ENCODE measurements at regions not wholly inside any gene's neighbourhood (a gene's known extent, or its start where the extent isn't known, plus 50 kb on each side); places are given as distances from the start of the nearest gene placed in this dataset.
A peak's percentile ranks its signal among the peaks of the same experiment; 100 is the strongest.

DNA sequence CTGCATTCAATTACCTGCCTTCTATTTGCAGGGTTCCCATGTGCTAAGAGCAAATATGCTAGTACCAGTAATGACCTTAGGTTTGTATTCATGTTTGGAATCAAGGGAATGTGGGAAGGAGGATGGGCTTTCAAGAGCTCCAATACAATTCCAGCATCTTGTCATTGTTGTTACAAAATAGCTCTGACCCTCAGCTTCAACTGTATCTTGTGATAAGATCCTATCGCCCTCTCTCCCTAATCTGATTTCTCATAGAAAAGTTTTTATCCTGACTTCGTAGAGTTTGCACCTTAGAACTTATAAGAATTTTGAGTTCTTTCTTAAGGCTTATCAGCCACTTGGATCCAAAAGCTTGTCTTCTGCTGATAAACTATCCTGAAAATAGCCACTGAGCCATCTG lies 749.5 kb upstream of the ACVR2A start:
- DNase-seq (ENCODE audit: low read depth in 2 of 3, low spot score in 1 of 3) = no peak

DNA sequence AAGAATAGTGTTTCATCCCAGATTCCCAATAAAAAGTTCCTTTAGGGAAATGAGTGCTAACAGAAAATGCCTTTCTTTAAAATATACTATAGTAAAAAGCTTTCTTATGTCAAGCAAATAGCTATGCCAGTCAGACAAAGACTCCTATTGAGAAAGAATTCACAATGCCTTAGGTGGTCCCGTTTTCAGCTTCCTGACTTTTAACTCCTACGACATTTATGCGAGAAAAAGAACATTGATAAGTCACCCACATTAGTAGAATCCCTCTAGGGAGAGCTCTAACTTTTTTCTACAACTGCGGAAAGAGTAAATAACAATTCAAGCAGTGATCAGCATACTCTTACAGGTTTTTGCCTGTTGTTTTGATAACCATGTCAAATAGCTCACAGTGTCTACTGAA lies 750.8 kb upstream of the ACVR2A start:
- no peak for DNase-seq (ENCODE audit: low read depth in 2 of 3, low spot score in 1 of 3)

DNA sequence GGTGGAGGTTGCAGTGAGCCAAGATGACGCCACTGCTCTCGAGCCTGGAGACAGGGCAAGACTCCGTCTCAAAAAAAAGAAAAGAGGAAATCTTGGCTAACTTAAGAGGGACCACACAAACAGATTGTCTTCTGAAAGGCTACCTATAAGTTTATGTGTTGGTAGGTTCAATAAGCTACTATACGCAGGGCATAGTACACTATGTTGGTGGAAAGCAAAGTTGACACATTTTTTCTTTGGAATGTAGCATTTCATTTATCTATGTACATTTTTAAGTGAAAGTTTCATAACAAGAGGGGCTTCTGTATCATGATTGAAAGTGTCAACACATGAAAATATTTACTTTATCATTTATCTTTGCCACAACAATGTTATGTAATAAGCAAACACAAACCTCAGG lies 752.6 kb upstream of the ACVR2A start:
- no peak for DNase-seq (ENCODE audit: low read depth in 2 of 3, low spot score in 1 of 3)

DNA sequence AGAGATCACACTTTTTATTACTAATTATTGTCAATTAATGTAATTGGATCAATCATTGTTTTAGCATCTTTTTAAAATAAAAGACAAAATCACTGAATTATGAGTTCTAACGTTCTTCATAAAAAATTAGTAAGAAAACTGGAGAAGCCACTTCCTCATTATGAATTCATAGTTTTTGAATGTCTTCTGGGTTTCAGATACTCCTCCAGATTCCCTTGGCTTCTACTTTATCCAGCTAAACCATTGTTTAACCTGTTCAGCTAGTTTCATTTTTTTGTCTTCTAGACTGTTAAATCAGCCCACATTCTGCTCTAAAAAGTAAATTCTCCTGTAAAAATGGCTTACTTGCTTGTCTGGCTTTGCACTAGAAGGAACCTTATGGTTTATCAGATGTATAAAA lies 753.4 kb upstream of the ACVR2A start:
- DNase-seq (ENCODE audit: low read depth in 2 of 3, low spot score in 1 of 3) = no peak

DNA sequence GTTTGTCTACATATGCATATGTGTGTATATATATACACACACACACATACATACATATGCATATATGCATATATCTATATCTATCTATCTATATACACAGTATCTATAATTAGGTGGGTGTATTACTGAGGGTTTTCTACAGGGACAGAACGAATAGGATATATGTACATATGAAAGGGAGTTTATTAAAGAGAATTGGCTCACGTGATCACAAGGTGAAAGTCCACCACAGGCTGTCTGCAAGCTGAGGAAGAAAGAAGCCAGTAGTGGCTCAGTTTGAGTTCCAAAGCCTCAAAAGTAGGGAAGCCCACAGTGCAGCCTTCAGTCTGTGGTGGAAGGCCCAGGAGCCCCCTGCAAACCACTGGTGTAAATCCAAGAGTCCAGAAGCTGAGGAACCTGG lies 756.0 kb upstream of the ACVR2A start:
- no peak for DNase-seq (ENCODE audit: low read depth in 2 of 3, low spot score in 1 of 3)

DNA sequence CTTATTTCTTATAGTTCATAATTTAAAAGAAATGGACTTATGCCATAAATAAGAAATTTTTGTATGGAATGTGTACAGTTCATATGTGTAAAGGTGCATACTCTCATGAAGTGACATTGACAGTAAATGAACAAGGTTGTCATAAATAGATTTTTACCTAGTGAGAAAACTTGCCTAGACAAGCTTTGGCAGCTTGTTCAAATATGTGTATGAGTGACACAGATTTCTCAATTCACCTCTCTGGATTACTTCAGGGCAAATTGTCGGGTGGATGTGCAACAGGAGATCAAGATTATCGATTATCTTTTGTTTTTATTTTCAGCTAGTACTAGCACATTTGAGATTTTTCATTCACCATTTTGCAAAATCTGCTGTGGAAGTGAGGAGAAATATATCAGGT lies 758.1 kb upstream of the ACVR2A start:
- DNase-seq (ENCODE audit: low read depth in 2 of 3, low spot score in 1 of 3) = no peak

DNA sequence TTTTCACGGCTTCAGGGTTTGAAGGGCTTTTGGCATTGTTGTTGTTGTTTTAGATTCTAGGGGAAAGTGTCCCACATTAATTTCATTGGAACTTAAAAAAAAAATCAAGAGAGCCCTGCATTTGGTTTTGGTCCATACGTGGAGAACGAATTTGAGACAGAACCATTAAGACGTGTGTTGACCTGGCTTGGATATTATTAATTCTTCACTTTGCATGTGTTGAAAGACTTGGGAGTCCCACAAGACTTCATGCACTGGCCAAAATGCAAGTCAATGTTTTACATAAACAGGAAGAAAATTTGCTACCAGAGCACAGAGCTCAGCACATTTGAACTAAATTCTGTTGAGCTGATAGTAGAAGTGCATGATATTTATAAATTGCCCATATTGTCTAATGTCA lies 761.2 kb upstream of the ACVR2A start:
- DNase-seq (ENCODE audit: low read depth in 2 of 3, low spot score in 1 of 3) = no peak

DNA sequence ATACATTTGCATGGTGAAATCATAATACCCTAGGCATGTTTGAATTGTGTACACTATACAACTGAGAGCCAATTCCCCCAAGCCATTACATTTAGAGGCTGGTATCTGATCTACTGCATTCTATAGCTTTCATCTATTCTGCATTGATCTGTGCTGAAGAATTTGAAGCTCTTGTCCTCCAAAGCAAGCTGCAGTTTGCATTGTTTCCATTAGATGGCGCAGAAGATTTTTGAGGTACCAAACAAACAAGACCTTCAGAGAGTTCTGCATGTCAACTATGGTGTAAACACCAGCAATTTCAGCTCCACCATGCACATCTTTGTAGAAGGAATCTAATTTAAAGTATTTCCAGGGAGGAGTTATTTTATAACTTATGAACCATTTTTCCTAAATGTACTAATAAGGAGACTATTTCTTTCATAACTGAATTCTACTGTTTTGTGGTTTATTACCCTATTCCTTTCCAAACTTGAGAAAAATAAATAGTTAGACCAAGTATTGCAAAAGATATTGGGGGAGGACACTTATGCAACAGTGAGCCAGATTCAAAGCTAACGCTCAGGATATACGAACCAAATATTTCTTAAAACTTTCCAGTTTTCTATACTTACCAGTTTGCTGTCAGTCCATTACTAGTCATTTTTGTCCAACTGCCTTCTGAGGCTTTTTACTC lies 761.8 kb upstream of the ACVR2A start:
- DNase-seq (ENCODE audit: low read depth in 2 of 3, low spot score in 1 of 3) = peak in 2 of 3 donors; percentile 8 to 73

DNA sequence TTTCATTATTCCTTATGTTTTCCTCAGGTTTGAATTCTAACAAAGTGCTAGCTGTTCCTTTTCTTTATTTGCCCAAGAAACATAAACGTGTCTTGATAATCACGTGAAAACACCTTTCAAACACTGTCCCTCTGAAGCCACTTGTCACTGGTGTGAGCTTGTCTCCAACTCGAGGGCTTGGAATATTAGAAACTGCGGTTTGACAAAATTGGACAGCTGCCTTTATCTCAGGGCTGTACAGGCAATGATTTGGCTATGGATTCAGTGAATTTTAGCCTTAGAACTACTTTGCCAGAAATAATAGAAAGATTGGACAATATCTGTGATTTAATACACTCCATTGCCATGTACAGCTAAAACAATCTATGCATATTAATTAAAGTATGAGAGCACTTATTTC lies 763.0 kb upstream of the ACVR2A start:
- DNase-seq (ENCODE audit: low read depth in 2 of 3, low spot score in 1 of 3) = no peak

DNA sequence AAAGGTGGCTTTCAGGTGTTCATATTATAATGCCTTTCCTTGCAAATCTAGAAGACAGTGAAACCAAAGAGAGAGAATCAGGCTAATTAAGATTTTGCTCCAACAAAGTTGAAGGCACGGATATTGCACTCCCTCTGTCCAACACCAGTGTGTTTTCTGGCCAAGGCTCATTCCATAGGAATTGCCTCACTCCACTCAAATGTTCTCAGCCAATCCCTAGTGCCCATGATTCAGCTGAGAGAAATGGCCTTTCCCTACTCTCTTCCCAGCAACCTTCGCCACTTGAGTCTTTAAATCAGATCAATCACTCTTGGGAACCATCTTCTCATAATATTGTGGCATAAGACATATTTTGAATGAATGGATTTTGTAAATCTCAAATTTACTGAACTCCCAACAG lies 768.2 kb upstream of the ACVR2A start:
- DNase-seq (ENCODE audit: low read depth in 2 of 3, low spot score in 1 of 3) = no peak

DNA sequence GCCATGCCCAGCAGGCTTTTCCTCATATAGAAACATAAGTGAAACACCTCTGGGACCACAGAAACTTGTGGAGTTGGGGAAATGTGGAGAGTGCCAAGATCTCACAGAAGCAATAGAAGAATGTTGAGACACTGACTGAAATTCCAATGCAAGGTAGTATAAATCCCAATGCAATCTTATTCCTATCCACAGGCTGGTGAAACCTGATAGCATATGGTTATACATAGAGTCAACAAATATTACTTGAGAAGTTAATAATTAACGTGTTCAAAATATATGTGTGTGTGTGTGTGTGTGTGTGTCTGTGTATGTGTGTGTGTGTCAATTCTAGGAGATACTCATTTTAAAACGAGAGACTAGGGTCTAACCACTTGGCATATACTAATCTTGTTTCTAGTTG lies 776.8 kb upstream of the ACVR2A start:
- DNase-seq (ENCODE audit: low read depth in 2 of 3, low spot score in 1 of 3) = no peak

DNA sequence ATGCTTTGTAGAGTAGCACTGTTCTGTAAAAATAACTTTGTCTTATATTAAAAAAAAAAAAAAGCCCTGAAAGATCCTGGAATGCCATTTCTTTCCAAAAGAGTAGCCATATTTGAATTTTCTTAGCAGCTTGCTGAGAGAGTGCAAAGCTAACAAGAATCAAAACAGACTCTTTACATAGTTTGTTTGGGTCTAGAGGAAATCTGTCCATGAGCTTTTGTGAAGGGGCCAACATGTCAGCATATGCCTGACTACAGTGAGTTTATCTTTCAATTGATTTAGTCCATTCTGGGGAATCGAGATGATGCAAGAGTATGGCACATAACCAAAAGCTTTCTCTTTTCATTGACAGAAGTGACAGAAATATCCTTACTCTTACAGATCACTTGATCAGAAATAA lies 777.7 kb upstream of the ACVR2A start:
- no peak for DNase-seq (ENCODE audit: low read depth in 2 of 3, low spot score in 1 of 3)

DNA sequence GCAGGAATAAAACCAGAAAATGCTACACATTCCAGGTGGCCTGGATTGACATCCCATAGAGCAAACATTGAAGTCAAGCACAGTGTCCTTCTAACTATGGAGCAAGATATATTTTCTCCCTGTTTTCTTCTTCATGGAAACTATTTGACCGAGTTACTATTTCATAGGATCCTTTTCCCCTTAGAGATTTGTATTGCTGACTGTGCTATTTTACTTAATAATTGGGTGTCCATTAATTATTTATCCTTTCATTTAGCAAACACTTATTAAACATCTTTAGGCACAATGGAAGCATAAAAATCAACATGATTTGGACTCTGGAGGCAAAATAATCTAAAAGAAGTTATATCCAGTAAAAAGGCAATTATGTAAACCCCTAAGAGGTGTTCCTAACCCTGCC lies 782.8 kb upstream of the ACVR2A start:
- DNase-seq (ENCODE audit: low read depth in 2 of 3, low spot score in 1 of 3) = no peak

DNA sequence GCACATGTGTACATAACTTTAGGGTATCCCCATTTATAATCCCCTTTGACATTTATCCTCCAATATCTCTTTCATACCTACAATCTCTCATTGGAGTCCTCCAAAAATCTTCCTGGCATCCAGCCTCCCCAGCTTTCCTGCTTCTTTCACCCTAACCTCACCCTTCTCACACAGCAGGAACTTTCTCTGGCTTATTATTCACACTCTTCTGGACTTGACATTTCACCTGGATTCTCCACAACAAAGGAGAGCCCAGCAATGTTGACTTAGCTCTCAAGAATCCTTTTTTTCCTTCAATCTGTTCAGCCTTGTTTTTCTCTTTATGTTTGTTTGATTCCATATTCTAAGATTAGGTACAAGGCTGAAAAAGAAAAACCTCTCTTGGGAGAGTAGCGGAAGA lies 783.6 kb upstream of the ACVR2A start:
- no peak for DNase-seq (ENCODE audit: low read depth in 2 of 3, low spot score in 1 of 3)

DNA sequence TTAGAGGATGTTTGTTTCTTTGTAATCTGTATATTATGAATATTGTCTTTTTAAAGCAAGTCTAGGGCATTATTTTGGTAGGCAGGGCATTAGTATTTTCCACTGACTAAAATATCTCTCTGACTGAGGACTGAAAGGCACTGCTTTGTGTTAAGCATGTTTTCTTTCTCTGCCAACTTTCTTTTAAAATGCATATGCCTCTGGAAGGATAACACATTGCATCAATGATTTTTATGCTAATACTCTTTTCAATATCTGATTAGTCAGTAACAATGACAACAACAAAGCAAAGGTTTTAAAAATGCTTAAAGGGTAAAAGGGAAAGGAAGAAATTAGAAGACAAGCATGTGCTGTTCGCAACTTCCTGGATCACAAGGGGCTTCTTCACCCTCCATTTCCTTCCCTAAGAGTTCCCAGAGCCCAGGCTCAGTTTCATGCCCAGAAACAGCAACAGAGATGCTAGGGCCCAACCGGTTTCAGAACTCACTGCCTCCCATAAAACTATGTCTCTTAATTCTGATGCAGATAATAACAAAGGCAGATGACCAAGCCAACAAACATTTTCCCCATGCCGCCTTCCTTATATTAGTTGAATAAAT lies 786.8 kb upstream of the ACVR2A start:
- no peak for DNase-seq (ENCODE audit: low read depth in 2 of 3, low spot score in 1 of 3)

DNA sequence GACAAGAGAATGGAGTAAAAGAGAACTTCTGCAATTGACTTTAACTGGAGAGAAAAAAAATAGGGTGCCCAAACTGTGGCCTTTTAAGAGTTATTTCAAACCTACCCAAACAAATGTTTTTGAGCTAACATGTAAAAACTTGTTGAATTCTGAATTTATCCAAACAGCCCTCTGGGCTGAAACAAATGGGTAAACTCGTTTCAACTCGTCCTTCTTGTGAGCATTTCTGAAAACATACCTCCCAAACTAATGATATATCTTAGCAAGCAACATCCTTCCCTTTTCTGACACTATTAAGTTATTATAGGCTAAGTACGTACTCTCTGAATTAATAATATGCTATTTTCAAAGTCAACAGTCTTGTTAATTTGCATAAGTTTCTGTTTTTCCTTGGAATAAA lies 793.0 kb upstream of the ACVR2A start:
- DNase-seq (ENCODE audit: low read depth in 2 of 3, low spot score in 1 of 3) = no peak

DNA sequence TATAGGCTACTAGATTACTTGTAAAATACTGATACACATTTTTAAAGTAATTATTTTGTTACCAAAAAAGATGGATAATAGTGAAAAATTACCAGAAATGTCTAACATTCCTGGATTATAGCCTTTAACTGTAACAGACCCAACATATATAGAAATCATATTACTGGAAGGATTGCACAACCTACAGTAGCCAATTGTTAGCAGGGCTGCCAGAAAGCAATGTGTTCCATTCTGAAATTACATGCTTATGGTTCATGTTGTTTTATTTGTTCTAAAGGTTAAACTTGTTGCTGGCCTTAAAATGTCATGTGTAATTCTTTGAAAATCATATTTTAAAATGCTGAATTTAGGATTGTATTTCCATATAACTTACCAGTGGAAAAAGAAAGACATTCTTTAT lies 793.6 kb upstream of the ACVR2A start:
- no peak for DNase-seq (ENCODE audit: low read depth in 2 of 3, low spot score in 1 of 3)

DNA sequence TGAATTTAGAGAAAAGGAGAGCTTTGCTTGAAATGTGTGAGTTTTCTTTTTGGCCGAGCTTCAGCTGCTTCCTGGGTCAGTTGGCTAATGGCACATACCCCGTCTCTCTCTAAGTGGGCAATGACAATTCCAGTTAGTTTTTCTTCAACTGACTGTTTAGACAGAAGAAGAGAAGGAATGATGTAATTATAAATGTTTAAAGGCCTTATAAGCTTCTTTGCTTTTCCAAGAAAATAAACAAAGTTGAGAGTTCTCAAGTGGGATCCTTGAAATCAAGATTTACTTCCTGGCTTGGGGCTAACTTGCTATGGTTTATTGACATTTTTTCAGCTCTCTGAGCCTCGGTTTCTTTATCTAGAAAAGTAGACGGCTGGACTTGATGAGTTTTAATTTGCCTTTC lies 794.9 kb upstream of the ACVR2A start:
- no peak for DNase-seq (ENCODE audit: low read depth in 2 of 3, low spot score in 1 of 3)

DNA sequence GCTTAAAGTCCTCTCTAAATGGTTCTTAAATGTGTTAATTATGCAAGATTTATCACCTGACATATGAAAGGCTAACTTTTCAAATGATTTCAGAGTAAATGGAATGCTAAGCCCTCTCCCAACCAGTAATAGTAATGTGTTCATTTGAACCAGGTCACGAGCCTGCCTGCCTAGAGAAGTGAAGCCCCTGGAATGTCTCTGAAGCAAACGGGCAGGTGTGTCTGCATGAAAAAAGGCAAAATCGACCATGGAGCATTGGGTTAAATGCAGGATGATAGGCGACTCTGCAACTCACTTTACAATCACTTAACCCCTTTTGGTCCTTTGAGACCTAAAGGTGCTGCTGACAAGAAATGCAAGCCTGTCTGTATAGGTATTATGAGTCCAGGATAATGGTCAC lies 798.4 kb upstream of the ACVR2A start:
- DNase-seq (ENCODE audit: low read depth in 2 of 3, low spot score in 1 of 3) = no peak

DNA sequence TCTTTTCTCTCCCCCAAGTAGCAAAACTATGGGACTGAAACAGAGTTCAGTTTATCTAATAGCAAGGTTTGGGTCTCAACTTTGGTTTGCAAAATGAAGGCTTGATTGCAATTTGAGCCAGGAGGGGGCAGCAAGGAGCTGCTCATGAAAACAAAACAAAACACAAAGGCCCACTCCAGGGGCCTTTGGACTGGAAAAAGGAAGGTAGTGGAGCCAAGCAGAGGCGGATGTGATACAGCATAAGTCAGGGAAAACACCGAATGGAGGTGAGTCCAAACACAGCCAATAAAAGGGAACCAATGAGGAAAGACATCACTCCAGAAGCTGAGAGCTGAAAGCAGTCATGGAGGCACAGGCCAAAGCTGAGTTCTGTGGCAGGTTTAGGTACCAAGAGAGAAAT lies 799.7 kb upstream of the ACVR2A start:
- DNase-seq (ENCODE audit: low read depth in 2 of 3, low spot score in 1 of 3) = peak; percentile 30 to 44 (median 35)

DNA sequence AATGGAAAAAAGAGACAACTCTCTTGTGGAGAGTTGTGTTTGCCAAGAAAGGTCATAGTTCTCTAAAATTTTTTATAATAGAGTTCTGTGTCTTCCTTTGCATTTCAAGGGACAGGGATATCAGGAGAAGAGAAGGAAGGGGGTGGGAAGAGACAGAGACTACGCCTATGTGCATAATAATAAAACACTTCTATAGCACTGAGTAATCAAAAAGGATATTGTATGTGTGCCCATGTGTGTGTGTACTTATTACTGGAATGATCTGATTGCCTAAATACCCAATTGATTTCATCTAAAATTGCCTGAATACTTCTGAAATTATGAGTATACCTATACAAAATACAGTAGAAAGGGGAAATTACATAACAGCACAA lies 803.7 kb upstream of the ACVR2A start:
- DNase-seq (ENCODE audit: low read depth in 2 of 3, low spot score in 1 of 3) = no peak

DNA sequence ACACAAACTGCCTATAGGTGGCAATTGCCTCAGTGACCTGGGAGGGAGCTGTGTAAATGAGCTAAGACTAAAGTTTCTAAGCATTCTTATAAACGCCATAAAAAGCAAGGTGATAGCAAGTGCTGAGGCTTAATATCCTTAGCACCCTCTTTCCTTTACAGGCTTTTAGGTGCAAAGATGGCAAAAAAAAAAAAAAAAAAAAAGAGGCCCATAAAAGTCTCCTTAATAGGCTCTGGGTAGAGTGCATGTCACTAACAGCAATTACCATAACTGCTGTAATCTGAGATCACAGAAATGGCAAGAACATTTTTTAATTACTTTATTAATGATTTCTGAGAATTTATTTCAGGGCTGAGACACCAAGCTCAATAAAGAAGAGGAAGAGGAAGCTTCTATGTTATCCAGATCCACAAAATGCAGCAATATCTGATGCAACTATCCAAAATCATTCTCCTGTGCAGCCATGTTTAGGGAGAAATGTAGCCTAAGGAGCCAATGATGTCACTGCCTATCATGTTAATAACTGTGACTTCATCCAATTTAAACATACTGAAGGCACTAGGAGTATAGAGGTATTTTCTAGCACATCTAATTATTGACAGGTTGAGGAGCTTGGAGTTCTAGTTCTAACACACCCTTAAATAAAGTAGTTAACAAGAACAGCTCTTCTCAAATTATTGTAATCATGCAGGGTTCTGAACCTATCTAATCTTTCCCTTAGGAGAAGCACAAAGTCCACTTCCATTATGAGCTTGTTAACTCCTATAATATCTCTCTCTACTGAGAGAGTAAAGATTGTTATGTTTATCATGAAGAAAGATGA lies 804.3 kb upstream of the ACVR2A start:
- DNase-seq (ENCODE audit: low read depth in 2 of 3, low spot score in 1 of 3) = no peak

DNA sequence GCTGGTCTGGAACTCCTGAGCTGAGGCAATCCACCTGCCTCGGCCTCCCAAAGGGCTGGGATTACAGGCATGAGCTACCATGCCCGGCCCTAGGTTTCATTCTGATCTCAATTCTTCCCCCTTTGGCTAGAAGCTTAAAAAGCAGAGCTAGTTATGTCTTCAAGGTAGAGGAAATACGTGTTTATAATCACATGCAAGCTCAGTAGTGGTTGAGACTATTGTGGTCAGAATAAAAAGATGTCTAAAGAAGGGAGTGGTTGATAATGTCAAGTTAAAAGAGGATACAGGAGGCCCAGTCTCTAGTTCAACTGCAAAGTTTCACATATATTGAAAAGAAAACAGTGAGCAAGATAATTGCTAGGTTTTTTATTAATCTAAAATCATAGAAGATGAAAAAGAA lies 807.8 kb upstream of the ACVR2A start:
- no peak for DNase-seq (ENCODE audit: low read depth in 2 of 3, low spot score in 1 of 3)

Data from stimulated activated CD4-positive, alpha-beta T cell treated with anti-CD3 and anti-CD28 coated beads, Interleukin-12 subunit alpha, Interleukin-12 subunit beta, amount 100 ng/mL, for 48 hours (primary cell).